ENCODE measurements at regions not wholly inside any gene's neighbourhood (a gene's known extent, or its start where the extent isn't known, plus 50 kb on each side); places are given as distances from the start of the nearest gene placed in this dataset.

DNA sequence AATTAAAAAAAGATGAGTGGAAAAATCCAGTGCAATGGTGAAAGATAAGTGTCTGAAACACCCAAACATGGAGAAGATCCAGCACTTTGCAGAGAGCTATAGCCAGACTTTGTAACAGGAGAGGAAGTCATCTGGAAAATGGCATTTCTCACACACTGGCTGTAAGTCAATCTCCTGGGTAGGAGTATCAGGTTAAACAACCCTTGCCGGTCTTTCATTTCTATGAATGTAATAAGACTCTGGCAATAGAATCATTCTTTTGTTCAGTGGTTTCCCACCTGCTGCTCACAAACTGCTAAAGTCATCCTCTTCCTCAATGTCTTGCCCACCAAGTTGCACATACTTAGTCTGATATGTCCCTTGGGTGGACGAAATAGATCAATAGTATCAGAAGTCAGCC is 94.0 kb upstream of the ATP8A1 start:
- TF ChIP-seq, protein P1, sequence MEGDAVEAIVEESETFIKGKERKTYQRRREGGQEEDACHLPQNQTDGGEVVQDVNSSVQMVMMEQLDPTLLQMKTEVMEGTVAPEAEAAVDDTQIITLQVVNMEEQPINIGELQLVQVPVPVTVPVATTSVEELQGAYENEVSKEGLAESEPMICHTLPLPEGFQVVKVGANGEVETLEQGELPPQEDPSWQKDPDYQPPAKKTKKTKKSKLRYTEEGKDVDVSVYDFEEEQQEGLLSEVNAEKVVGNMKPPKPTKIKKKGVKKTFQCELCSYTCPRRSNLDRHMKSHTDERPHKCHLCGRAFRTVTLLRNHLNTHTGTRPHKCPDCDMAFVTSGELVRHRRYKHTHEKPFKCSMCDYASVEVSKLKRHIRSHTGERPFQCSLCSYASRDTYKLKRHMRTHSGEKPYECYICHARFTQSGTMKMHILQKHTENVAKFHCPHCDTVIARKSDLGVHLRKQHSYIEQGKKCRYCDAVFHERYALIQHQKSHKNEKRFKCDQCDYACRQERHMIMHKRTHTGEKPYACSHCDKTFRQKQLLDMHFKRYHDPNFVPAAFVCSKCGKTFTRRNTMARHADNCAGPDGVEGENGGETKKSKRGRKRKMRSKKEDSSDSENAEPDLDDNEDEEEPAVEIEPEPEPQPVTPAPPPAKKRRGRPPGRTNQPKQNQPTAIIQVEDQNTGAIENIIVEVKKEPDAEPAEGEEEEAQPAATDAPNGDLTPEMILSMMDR (IDR thresholded peaks at IDR 0.05 in 8 of 11, conservative IDR thresholded peaks at IDR 0.05 in 3 of 11), result no peak
- TF ChIP-seq POLR2AphosphoS5 (IDR thresholded peaks at IDR 0.05) (no peak), POLR2A (IDR thresholded peaks at IDR 0.05) (no peak)
